Liver (tissue), 8 donors: ENCODE measurements at regions not wholly inside any gene's neighbourhood (a gene's known extent, or its start where the extent isn't known, plus 50 kb on each side); places are given as distances from the start of the nearest gene placed in this dataset.

Experiments
- DNase-seq: peaks from one replicate; pipeline ENCODE4 v3.0.0-alpha.2; 2017; ENCODE audit warnings: low spot score
- H3K27ac ChIP-seq, 2 donors: one replicate each; pipeline ENCODE4 v1.7.0; 2013; ENCODE audit warnings: inconsistent platforms in 2 of 2, low read length in 2 of 2, control low read depth in 1 of 2, low read depth in 1 of 2, mild to moderate bottlenecking in 1 of 2
- H3K27me3 ChIP-seq, 4 donors: one replicate each; pipeline versions ENCODE4 v1.6.1 to v1.7.0; 2013; ENCODE audit warnings: low read length in 3 of 4, inconsistent platforms in 1 of 4, mild to moderate bottlenecking in 1 of 4, moderate library complexity in 1 of 4; ENCODE audit not compliant: control insufficient read depth in 4 of 4, insufficient read depth in 4 of 4
- H3K36me3 ChIP-seq, 4 donors: one replicate each; pipeline versions ENCODE4 v1.6.1 to v1.7.0; 2013; ENCODE audit warnings: low read length in 3 of 4, mild to moderate bottlenecking in 3 of 4, low read depth in 1 of 4, moderate library complexity in 1 of 4; ENCODE audit not compliant: control insufficient read depth in 4 of 4, insufficient read depth in 3 of 4
- H3K4me1 ChIP-seq, 4 donors: one replicate each; pipeline versions ENCODE4 v1.6.1 to v1.7.0; 2013; ENCODE audit warnings: low read length in 3 of 4, mild to moderate bottlenecking in 3 of 4, moderate library complexity in 1 of 4; ENCODE audit not compliant: control insufficient read depth in 4 of 4, insufficient read depth in 4 of 4
- H3K4me3 ChIP-seq, 3 donors: one replicate each; pipeline versions ENCODE4 v1.6.1 to v1.7.0; 2013; ENCODE audit warnings: low read length in 3 of 3, control low read depth in 1 of 3, low read depth in 1 of 3, mild to moderate bottlenecking in 1 of 3
- H3K9ac ChIP-seq, 2 donors: one replicate each; pipeline ENCODE4 v1.7.0; 2013; ENCODE audit warnings: low read length in 2 of 2, mild to moderate bottlenecking in 2 of 2, moderate library complexity in 2 of 2, control low read depth in 1 of 2, low read depth in 1 of 2
- H3K9me3 ChIP-seq, 4 donors: one replicate each; pipeline versions ENCODE4 v1.6.1 to v1.7.0; 2013; ENCODE audit warnings: low read length in 3 of 4; ENCODE audit not compliant: control insufficient read depth in 4 of 4
- ATF3 ChIP-seq: IDR thresholded peaks from 2 replicates; pipeline ENCODE4 v1.6.1; 2016; ENCODE audit warnings: antibody characterized with exemption
- CTCF ChIP-seq: fragments of 150-350 bp; IDR thresholded peaks from 2 replicates; pipeline ENCODE4 v1.5.1; 2017; ENCODE audit warnings: improper control_type of control experiment, low read depth, low read length; ENCODE audit not compliant: missing input control
- EGR1 ChIP-seq, 2 donors: IDR thresholded peaks; 2 replicates each; pipeline ENCODE4 v1.6.1; 2016 to 2018; ENCODE audit warnings: antibody characterized with exemption in 2 of 2, low read depth in 2 of 2
- FOXA1 ChIP-seq: IDR thresholded peaks from 2 replicates; pipeline ENCODE4 v1.6.1; 2016; ENCODE audit warnings: antibody characterized with exemption
- FOXA2 ChIP-seq: IDR thresholded peaks from 2 replicates; pipeline ENCODE4 v1.6.1; 2016; ENCODE audit warnings: antibody characterized with exemption
- GABPA ChIP-seq, 2 donors: IDR thresholded peaks in 1 of 2; conservative IDR thresholded peaks in 1 of 2; 2 replicates each; pipeline ENCODE4 v1.6.1; 2016; ENCODE audit warnings: antibody characterized with exemption in 2 of 2, mild to moderate bottlenecking in 1 of 2, moderate library complexity in 1 of 2
- HNF4A ChIP-seq, 2 donors: conservative IDR thresholded peaks; 2 replicates each; pipeline ENCODE4 v1.6.1; 2016; ENCODE audit warnings: antibody characterized with exemption in 2 of 2, mild to moderate bottlenecking in 2 of 2
- HNF4G ChIP-seq: IDR thresholded peaks from 2 replicates; pipeline ENCODE4 v1.6.1; 2016; ENCODE audit warnings: antibody characterized with exemption
- JUND ChIP-seq, 2 donors: IDR thresholded peaks; 2 replicates each; pipeline ENCODE4 v1.6.1; 2016; ENCODE audit warnings: antibody characterized with exemption in 2 of 2
- MAX ChIP-seq: IDR thresholded peaks from 2 replicates; pipeline ENCODE4 v1.6.1; 2016; ENCODE audit warnings: antibody characterized with exemption
- NR2F2 ChIP-seq: IDR thresholded peaks from 2 replicates; pipeline ENCODE4 v1.6.1; 2016; ENCODE audit warnings: antibody characterized with exemption
- RAD21 ChIP-seq, 2 donors: IDR thresholded peaks; 2 replicates each; pipeline ENCODE4 v1.6.1; 2016; ENCODE audit warnings: antibody characterized with exemption in 2 of 2, mild to moderate bottlenecking in 2 of 2
- REST ChIP-seq: IDR thresholded peaks from 2 replicates; pipeline ENCODE4 v1.6.1; 2016; ENCODE audit warnings: antibody characterized with exemption, mild to moderate bottlenecking
- RXRA ChIP-seq, 2 donors: IDR thresholded peaks; 2 replicates each; pipeline ENCODE4 v1.6.1; 2017 to 2018; ENCODE audit warnings: antibody characterized with exemption in 2 of 2, mild to moderate bottlenecking in 1 of 2
- SP1 ChIP-seq: IDR thresholded peaks from 2 replicates; pipeline ENCODE4 v1.6.1; 2018; ENCODE audit warnings: antibody characterized with exemption, mild to moderate bottlenecking
- TAF1 ChIP-seq: conservative IDR thresholded peaks from 2 replicates; pipeline ENCODE4 v1.6.1; 2016; ENCODE audit warnings: antibody characterized with exemption, mild to moderate bottlenecking
- YY1 ChIP-seq: IDR thresholded peaks from 2 replicates; pipeline ENCODE4 v1.6.1; 2016; ENCODE audit warnings: antibody characterized with exemption, mild to moderate bottlenecking
- ZBTB33 ChIP-seq: IDR thresholded peaks from 2 replicates; pipeline ENCODE4 v1.6.1; 2016; ENCODE audit warnings: antibody characterized with exemption
- WGBS: extraction: QIAGEN DNeasy Blood & Tissue Kit; methylation state at CpG from one replicate; pipeline ENCODE4 v1.1.7; 2013; 5-methylcytosine and 5-hydroxymethylcytosine counted together
- donor health status: healthy.
- donor health status: healthy.
- donor health status: healthy.
- donor health status: healthy.
- donor health status: healthy.

- DNase-seq: no peak
- Histone ChIP-seq H3K9me3 (no peaks in the 10 kb centered on the region), H3K36me3 (no peaks in the 10 kb centered on the region), H3K9ac (no peak overlapping the region), H3K4me1 (no peaks in the 10 kb centered on the region), H3K27me3 (no peaks in the 10 kb centered on the region), H3K4me3 (no peak overlapping the region), H3K27ac (no peak overlapping the region)
- WGBS: 89% methylated on average over 2 of the region's 2 CpGs
- no peak for TF ChIP-seq CTCF
- no peak for TF ChIP-seq GABPA (IDR thresholded peaks at IDR 0.05 in 1 of 2, conservative IDR thresholded peaks at IDR 0.05 in 1 of 2)
- TF ChIP-seq MAX: no peak
- no peak for TF ChIP-seq SP1
- TF ChIP-seq JUND (IDR thresholded peaks at IDR 0.05): no peak
- no peak for TF ChIP-seq YY1
- no peak for TF ChIP-seq NR2F2
- TF ChIP-seq EGR1 (IDR thresholded peaks at IDR 0.05; ENCODE audit: low read depth in 2 of 2): no peak
- no peak for TF ChIP-seq RAD21 (IDR thresholded peaks at IDR 0.05)
- no peak for TF ChIP-seq RXRA (IDR thresholded peaks at IDR 0.05)
- no peak for TF ChIP-seq REST
- TF ChIP-seq TAF1: no peak
- no peak for TF ChIP-seq HNF4A (conservative IDR thresholded peaks at IDR 0.05)
- no peak for TF ChIP-seq FOXA2
- TF ChIP-seq ATF3: no peak
- TF ChIP-seq HNF4G: no peak
- no peak for TF ChIP-seq ZBTB33
- TF ChIP-seq FOXA1: no peak
Observed at GRCh38 chr14:42927313-42927712, 1320.6 kb downstream of the LRFN5 start.

GRCh38 chr14:42921901-42922300 lies 1315.2 kb downstream of the LRFN5 start:
- DNase-seq: no peak
- Histone ChIP-seq H3K27me3 (no peaks in the 10 kb centered on the region), H3K9ac (no peak overlapping the region), H3K27ac (no peak overlapping the region), H3K4me3 (no peak overlapping the region), H3K9me3 (no peaks in the 10 kb centered on the region), H3K4me1 (no peaks in the 10 kb centered on the region), H3K36me3 (no peaks in the 10 kb centered on the region)
- TF ChIP-seq RXRA (IDR thresholded peaks at IDR 0.05) (no peak), GABPA (IDR thresholded peaks at IDR 0.05 in 1 of 2, conservative IDR thresholded peaks at IDR 0.05 in 1 of 2) (no peak), MAX (no peak), ATF3 (no peak), HNF4G (no peak), SP1 (no peak), REST (no peak), TAF1 (no peak), EGR1 (IDR thresholded peaks at IDR 0.05; ENCODE audit: low read depth in 2 of 2) (no peak)
- WGBS: 55% methylated on average over 1 of the region's 1 CpG
